VCaP (cell line): ENCODE measurements at regions not wholly inside any gene's neighbourhood (a gene's known extent, or its start where the extent isn't known, plus 50 kb on each side); places are given as distances from the start of the nearest gene placed in this dataset.
"Not testable (repeated sequence)": the region's sequence is repeated elsewhere in the genome, so short reads cannot be mapped to it uniquely, and the experiment has no call there.

Experiments used
- H3K27ac ChIP-seq: fragments of 450-650 bp; 2 replicates; pipeline ENCODE4 v1.5.1; 2017
- CTCF ChIP-seq: fragments of 450-650 bp; conservative IDR thresholded peaks from 2 replicates; pipeline ENCODE4 v1.5.1; 2017; ENCODE audit warnings: mild to moderate bottlenecking, moderate library complexity

- no peak overlapping the region for H3K27ac ChIP-seq
- TF ChIP-seq CTCF = peak; percentile 68
Observed at GRCh38 chr1:196029410-196029809, 578.8 kb downstream of the KCNT2 start.

- no peak for TF ChIP-seq CTCF
- H3K27ac ChIP-seq = no peak overlapping the region
Observed at GRCh38 chr1:196027127-196027526, 581.1 kb downstream of the KCNT2 start.

GRCh38 chr1:196021174-196021573 is 587.1 kb downstream of the KCNT2 start:
- not testable (repeated sequence) for H3K27ac ChIP-seq

GRCh38 chr1:196009362-196009761 is 598.9 kb downstream of the KCNT2 start:
- H3K27ac ChIP-seq = no peak overlapping the region
- no peak for TF ChIP-seq CTCF

GRCh38 chr1:196007763-196008162 is 600.5 kb downstream of the KCNT2 start:
- no peak for TF ChIP-seq CTCF
- H3K27ac ChIP-seq = no peak overlapping the region

GRCh38 chr1:196005426-196005825 is 602.8 kb downstream of the KCNT2 start:
- no peak for TF ChIP-seq CTCF
- no peak overlapping the region for H3K27ac ChIP-seq

GRCh38 chr1:196004388-196004787 is 603.9 kb downstream of the KCNT2 start:
- H3K27ac ChIP-seq = not testable (repeated sequence)

- no peak overlapping the region for H3K27ac ChIP-seq
- TF ChIP-seq CTCF = no peak
Observed at GRCh38 chr1:196002906-196003305, 605.3 kb downstream of the KCNT2 start.

GRCh38 chr1:196002296-196002695 is 605.9 kb downstream of the KCNT2 start:
- H3K27ac ChIP-seq = not testable (repeated sequence)
